ENCODE measurements at regions not wholly inside any gene's neighbourhood (a gene's known extent, or its start where the extent isn't known, plus 50 kb on each side); places are given as distances from the start of the nearest gene placed in this dataset.
"Not testable (repeated sequence)": the region's sequence is repeated elsewhere in the genome, so short reads cannot be mapped to it uniquely, and the experiment has no call there.

DNA sequence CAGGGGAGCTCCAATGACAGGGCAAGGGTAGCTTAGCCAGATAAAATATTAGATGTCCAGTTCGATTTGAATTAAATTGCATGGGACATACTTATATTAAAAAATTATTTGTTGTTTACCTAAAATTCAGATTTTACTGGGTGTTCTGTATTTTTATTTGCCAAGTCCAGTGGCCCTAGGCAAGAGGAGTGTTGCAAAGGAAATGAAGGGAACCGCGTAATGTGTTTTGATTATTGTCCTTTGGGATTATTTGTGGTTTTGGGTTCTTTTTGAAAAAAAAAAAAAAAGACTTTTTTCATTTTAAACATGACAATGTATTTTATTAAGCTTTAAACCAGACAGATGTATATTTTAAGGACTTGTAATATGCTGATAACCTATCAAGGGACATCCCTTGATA, 179.3 kb downstream of the C9orf152 start:
- DNase-seq: no peak

DNA sequence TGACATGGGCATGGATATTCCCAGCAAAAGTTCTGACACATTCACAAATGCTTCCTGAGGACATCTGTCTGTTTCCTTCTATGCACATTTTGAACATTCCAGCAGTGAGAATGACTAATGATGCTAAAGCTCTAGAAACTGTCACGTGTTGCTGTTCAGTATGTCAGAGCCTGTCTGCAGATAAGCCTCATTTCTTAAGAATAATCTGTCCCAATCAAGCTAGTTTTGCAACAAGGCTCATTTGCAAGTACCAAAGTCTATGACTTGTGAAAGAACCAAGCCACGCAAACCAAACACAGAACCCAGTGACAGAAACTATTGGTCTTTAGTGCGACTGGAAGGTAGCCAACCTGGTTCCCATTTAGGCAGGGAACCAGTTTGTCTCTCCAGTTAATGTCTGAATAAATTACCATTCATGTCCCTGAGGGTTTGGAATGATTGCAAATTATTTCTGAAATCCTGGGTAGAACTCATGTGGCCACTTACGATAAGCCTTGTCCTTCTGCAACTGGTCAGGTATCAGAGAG, 178.5 kb downstream of the C9orf152 start:
- DNase-seq: no peak

DNA sequence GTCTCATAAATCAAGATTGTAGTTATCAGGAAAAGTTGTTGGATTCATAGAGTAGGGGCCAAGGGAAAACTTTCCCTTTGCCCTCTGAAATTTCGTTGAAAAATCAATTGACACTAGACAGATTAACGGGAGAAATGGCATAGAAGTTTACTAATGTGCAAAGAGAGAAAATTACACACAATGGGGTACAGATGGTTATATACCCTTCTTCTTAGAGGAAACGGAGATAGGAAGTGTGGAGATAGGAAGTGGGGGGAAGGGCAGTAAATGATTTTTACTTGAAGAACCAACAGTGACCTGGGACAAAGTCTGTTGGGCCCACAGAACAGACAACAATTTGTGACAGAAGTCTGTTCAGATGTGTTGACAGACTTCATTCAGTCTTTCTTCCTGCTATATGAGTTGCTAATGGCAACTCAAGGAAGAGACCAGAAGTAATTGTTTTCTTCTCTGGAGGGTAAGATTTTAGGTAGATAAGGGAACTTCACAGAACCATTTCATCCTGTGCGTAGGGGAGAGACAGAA, 177.9 kb downstream of the C9orf152 start:
- no peak for DNase-seq

DNA sequence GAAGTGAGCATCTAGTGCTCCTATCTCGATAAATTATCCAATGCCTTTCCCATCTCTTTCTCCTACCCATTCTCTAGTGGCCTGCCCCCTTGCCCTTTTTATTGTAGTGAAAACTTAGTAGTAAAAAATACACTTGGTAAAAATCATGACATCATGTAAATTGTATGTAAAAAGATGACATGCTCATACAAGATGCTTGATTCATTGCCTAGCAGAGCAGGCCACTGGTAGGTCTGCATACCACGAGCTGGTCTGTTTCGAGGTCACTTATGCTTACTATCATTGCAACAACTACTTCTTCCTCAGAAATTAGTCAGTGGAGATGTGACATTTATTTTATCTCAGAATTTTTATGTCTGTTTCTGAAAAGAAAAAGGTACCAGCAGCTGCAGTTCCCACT, 177.3 kb downstream of the C9orf152 start:
- no peak for DNase-seq

DNA sequence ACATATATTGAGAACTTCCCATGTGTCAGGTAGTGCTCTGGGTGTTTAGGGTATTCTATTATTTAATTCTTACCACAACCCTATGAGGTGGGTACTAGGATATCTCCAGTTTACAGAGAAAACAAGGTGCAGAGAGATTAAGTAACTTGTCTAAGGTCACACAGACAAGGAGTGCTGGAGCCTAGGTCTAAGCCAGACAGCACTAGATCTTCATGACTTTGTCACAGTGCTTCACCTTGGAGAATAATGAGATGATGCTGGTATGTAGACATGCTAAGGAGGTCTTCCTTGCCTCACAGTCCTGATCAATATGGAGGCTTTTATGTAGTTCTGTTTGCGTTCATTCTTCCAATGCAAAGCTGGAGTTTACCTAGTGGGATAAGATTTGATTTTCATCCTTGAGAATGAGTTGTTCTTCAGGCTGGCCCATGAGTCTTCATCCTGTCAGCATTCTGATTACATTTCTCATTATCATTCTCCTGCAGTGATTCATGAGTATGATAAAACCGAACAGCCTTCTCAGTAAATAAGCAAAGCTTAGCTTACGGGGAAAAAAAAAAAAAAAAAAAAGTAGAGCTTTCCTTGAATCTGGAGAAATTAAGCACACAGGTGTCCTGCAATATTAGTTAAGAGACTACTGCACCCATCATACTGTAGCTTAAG, 176.3 kb downstream of the C9orf152 start:
- no peak for DNase-seq

DNA sequence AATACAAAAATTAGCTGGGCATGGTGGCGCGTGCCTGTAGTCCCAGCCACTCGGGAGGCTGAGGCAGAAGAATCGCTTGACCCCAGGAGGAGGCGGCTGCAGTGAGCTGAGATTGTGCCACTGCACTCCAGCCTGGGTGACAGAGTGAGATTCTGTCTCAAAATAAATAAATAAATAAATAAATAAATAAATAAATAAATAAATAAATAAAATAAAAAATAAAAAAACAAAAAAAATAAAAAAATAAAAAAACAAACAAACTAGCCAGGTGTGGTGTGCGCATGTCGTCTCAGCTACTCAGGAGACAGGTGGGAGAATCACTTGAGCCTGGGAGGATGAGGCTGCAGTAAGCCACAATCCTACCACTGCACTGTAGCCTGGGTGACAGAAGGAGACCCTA, 175.4 kb downstream of the C9orf152 start:
- DNase-seq: not testable (repeated sequence)

DNA sequence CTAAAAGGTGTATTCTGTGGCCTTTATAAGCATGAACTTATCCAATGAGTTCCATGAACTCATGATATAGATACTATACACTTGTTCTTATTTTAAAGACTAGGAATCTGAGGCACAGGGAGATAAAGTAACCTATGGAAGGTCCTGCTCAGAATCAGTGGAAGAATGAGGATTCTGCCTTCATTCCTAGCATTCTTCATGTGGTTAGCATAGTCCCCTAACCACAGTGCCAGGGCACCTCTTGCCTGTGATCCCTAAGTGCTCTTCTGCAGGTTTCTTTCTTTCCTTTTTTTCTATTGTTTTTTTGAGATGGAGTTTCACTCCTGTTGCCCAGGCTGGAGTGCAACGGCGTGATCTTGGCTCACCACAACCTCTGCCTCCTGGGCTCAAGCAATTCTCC, 174.1 kb downstream of the C9orf152 start:
- no peak for DNase-seq

DNA sequence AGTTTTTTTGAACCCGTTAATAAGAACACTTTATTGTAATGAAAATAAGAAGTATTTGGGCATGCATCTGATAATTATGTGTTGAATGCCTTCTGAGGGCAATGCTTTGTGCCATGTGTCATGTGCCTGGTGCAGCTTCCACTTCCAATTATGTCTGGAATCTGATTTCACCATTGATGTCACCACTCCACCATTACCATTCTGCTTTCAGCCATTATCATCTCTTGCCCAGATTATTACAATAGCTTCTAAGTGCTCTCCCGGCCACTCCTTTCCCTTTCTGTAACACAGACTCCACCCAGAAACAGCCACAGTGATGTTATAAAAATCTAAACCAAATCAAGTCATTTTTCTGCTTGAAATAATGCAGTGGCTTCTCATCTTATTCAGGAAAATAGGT, 171.7 kb downstream of the C9orf152 start:
- no peak for DNase-seq

DNA sequence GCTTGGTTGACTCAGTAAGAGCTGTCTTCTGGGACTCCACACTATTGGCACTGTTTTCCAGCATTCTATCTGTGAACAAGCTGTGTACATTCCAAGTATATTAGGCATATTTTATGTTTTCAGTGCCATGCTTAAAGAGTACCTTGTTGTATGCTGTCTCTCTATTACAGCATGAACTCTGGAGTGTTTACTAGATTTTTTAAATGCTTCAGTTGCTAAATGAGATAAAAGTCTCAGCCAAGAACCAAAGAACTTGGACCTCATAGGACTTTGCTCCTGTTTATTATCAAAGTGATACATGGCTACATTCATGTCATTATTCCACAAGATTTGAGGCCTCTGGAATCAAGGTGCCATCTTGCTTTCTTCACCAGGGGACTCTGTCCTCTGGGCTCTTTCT, 167.2 kb downstream of the C9orf152 start:
- no peak for DNase-seq

DNA sequence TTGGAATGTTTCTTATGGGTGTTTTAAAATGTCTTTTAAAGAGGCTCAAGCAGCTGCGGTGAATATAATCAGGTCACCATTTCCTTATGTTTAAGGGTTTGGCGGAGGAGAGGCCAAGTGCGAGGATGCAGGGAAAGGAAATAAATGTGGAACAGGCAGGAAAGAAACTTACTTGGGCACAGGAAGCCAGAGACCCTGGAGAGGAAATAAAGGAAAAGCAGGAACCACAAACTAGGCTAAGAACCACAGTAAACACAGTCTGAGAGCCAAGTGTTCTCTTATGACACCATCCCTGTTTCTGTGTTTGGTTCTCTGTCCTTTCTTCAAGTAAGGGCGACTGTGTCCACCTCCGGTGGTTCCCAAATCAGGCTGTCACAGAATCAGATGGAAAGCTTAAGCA, 166.5 kb downstream of the C9orf152 start:
- no peak for DNase-seq

DNA sequence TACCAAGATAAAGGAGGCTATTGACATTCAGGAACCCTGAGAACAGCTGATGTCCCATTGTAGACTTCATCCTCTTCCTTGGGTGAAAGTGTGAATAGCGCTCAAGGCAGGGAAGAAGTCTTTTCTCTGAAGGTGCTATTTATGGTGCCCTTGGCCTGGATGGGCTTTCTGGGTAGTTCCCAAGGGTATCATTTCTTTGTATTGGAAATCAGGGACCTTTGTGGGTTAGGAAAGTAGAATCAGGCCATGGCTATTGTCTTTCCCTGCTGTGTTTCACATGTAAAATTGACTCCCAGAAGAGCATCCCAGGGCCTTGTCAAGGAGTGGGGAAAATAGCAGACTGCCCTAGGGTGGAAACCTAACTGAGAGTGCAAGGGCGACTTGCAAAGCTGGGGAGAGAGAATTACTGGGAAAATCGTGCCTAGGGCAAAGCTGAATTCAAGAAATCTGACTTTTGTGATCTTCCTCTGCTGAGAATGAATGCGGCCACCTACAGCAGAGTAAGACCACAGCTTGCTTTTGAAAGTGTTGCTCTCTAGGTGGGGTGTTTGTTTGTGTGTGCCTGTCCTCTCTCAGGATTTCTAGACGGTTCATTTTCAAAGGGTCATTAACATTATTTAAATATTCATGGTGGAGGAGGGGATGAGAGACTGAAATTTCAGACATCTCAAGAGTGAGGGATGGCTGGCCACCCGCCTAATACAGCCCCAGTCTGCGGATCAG, 160.6 kb downstream of the C9orf152 start:
- DNase-seq: no peak

DNA sequence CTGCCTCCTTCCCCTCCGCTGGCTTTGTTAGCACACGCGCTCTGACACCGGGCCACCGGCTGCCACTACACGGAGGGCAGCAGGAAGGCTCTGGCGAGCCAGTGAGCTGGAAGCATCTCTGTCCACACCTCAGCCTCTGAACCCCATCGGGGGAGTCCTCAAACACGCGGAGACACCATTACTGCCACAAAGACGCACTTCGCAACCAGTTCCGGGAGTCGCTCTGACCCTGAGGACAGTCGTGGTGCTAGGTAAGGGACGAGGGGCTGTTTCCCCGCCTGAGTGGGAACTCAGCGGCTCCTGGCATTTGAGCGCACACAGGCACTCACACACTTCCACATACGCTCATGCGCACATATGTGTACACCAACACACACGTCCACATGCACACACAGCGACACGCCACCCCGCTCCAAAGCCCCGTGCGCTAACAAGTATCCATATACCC, 160.0 kb downstream of the C9orf152 start:
- DNase-seq: no peak

DNA sequence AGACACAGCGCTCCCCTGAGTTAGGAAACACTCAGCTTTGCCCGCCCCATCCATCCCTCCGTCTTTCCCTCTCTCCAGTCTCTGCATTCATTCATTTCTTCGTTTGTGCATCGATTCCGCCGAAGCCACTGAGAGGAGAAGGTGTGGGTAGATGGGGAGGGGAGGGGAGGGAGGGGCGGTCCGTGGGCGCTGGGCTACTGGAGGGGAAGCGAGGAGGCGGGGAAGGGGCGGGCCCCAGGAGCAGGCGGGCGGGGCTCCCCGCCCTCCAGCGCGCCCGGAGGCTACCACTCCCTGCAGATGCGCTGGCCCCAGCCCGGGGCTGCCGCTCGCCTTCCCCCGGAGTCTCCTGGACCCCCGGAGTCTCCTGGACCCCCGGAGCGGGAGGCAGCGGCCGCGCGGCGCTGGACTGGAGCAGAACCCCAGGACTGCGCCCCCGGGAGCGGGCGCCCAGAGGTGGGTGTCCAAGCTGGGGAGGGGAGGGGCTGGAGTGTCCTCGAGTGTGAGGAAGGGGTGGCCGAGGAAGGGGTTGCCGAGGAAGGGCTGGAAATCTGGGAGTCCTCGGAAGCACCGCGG, 159.5 kb downstream of the C9orf152 start:
- DNase-seq: peak; percentile 79

DNA sequence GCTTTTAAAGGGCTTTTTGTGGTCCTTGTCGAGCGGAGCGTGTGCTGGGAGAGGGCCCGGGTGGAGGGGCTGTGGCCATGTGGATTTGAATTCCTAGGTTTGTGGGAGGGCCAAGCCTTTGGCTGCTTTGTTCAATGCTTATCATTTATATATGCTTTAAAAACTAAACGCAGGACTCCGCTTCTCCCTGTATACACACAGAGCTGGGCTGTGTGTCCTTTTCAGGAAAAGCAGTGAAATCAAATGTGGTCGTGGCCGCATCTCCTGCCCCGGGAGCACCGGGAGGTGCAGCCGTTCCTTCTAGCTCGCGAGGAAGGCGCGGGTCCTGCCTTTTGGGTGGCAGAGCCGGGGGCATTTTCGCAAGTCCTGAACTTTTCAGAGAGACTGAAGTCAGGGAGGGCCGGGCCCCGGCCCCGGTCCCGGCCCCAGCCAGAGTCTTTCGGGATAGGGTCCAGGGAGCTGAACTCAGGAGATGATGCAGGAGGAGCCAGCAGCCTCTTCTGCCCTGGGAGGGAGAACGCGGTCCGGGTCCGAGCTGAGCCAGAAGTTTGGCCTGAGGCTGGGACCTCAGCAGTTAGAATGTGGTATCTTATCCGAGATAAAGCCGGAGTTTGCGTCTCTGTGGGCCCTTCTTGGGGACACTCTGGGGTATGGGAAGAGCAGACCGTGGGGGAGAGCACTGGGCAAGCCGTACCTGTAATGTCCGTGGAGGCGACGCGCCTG, 158.8 kb downstream of the C9orf152 start:
- peak; percentile 20 for DNase-seq

DNA sequence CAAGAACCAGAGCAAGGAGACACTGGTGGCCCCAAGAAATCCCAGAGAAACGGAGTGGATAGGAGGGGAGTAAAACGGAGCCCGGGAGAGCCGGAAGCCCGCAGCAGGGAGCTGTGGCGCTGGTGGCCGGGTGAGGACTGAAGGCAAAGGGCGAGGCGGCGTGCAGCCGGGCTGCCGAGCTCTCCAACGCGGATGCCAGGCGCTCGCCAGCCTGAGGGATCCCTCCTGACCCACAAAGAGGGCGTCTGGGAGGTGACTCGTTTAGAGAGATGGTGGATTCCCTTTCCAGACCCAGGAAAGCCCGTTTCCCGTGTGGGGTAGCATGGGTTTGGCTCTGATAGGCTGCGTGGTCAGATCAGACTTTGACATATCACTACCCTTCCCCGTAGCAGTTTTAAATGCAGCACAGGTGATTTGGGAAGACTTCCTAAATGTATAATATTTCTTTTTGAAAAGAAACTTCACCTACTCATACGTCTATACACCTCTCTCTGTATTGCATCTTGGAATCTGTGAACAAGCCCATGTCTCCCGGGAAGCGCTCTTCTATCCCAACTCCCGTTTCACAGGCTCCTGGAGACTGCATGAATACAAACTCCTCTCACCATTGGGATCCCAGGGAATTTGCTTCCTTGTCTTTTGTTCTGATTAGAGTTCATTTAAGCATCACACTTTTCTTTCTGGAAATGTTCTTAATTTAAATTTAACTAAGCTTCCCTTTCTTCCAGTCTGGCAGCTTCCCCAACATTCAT, 158.1 kb downstream of the C9orf152 start:
- DNase-seq: peak; percentile 22

DNA sequence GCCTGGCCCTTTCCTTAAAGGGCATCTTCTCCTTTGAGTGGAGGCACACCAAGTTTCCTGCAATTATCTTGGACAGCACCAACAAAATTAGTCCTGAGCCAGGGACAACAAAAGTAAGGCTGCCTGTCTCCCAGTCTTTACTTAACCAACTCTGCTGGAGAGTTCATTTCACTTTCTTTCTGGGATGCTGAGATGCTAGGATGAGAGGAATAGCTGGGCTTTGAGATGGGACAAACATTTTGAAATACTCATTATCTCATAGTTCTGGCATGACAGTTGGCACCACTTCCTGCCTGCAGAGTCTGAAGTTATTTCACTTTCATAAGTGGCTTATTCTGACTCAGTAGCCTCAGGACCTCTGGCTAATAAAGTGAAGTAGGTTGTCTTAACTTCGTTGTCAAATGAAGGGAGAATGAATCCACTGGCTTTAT, 157.0 kb downstream of the C9orf152 start:
- no peak for DNase-seq

DNA sequence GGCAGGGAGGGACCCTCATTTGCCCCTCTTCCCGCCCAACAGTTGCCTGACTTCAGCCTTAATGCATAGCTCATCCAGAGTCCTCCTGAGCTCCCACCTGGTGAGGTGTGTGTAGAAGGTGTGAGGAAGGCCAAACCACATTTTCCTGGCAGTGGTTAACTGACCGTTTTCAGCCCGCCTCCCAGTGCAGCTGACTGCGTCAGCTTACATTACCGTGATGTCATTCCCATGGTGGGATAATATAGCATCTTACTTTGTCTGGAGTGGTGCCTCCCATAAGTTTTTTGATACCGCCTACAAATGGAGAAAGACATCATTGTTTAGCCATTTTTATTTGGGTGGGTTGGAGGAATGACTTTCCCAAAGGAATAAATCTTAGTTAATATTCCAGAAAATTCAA, 151.9 kb downstream of the C9orf152 start:
- no peak for DNase-seq

DNA sequence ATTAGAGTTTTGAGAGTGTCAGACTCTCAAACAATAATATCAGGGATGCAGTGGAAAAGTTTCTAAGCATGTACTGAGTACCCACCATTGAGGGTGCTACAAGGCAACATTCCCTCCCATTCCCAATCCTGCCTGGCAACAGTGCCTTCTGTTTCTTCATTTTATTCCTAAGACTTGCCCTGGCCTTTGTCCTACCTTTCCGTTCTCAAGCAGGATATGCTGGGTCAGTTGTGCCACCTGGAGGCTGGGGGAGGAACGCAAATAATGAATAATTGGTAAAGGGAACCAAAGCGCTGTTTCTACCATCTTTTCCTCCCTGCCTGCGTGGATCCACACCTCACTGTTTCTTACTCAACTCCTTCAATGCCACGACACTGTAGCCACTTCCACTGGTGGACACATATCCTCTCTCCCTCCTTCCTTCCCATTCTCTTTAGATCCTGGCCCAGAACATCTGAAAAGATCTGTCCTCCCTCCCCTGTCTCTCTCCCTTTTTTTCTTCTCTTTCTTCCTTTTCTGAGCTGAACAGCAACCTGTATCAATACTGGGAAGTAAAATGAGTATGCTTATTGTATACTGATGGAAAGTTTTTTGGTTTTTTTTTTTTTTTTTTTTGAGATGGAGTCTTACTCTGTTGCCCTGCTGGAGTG, 149.5 kb downstream of the C9orf152 start:
- peak; percentile 52 for DNase-seq

DNA sequence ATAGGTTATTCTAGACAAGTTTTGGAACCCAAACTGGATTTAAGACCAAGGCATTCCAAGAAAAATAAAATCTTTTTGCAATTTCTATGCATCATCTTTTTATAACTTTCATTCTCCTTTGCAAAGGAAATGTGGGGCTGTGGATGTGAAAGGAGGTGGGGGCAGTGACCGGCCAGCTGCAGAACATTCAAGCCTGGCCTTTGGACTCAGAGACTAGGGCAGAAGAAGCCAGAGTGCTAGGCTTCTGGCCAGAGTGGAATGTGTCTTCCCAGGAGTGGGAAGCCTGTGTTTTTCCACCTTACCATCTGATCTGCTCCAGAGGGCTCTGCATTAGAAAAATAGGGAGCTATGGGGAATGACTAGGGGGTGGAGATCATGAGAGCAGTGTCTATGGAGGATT, 148.5 kb downstream of the C9orf152 start:
- no peak for DNase-seq

DNA sequence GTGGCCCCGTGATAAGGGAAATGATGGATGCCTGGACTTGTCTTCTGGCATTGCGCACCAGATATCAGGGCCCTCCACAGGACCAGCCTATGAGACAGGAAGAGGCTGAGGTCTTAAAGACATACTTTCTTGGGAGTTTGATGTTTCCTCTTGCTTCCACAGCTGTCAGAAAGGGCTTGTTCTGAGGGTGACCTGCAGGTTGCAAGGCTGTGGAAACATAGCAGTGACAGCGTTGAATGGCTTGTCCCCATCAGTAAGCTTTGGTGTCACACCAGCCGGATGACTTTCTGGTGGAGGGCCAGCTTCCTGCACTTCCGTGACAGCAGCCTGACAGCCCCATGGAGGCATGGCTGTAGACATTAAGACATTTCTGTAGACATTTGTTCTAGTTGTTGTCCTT, 143.2 kb downstream of the C9orf152 start:
- no peak for DNase-seq

DNA sequence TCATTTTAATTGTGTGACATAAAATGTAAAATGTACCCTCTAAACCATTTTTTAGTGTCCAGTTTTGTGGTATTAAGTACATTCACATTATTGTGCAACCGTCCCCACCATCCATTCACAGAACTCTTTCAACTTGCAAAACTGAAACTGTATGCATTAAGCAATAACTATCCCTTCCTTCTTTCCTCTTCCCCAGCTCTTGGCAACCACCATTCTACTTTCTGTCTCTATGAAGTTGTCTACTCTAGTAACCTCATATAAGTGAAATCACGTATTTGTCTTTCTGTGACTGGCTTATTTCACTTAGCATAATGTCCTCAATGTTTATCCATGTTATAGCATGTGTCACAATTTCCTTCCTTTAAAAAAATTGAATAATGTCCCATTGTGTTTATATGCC, 142.4 kb downstream of the C9orf152 start:
- no peak for DNase-seq
